ENCODE measurements at regions not wholly inside any gene's neighbourhood (a gene's known extent, or its start where the extent isn't known, plus 50 kb on each side); places are given as distances from the start of the nearest gene placed in this dataset.
"Not testable (repeated sequence)": the region's sequence is repeated elsewhere in the genome, so short reads cannot be mapped to it uniquely, and the experiment has no call there.

GRCh38 chrX:137234651-137235402 lies 201.0 kb upstream of the GPR101 start:
- no peak overlapping the region for H3K4me3 ChIP-seq (ENCODE audit: low read depth, low read length)
- DNase-seq (ENCODE audit: low read depth), result no peak

GRCh38 chrX:137233478-137233877 lies 199.7 kb upstream of the GPR101 start:
- H3K4me3 ChIP-seq (ENCODE audit: low read depth, low read length), result no peak overlapping the region
- DNase-seq (ENCODE audit: low read depth), result no peak

DNA sequence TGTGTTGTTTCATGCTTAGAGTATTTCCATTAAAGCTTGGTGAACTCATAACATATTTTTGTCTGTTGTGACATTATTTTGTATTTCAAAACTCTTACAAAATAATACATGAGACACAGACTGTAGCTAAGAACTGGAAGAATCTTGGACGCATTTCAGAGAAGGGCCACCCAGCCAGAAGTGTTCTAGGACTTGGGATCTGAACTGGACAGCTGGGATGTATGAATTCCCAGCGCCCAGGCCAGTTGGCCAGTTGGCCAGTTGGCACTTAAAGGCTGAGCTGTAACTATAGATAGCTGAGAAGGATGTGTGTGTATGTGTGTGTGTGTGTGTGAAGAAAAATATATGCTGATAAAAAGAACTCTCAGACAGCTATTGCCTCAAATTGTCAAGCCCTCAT lies 193.4 kb upstream of the GPR101 start:
- H3K4me3 ChIP-seq (ENCODE audit: low read depth, low read length), result no peak overlapping the region
- no peak for DNase-seq (ENCODE audit: low read depth)

GRCh38 chrX:137215467-137215866 lies 181.7 kb upstream of the GPR101 start:
- no peak for DNase-seq (ENCODE audit: low read depth)

DNA sequence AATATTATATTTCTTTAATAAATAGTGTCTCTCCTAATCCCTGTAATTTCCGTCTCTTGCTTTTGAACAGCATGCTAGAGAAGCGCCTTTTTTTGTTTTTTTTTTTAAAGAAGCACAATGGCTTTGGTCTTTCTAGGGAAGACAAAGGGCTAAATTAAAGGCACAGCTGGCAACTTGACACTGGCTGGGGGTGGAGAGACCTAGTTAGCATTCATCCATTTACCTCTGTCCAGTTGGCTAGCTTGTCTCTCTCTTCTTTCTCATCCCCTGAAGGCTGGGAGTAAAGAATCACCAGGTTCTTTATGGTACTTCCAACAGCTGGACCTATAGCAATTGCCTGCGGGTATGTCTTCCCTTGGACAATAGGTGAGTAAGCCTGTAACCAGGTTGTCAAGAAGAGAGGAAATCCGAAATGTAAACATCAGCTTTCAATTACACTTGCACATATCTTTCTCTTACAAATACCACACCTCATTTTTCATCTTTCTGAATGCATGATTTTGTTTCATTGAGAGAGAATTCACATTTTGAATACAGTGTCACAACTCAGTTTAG lies 178.4 kb upstream of the GPR101 start:
- no peak overlapping the region for H3K4me3 ChIP-seq (ENCODE audit: low read depth, low read length)
- DNase-seq (ENCODE audit: low read depth), result no peak

More at GRCh38 chrX:137215467-137215866, 181.7 kb upstream of the GPR101 start:
- H3K4me3 ChIP-seq (ENCODE audit: low read depth, low read length), result no peak overlapping the region

GRCh38 chrX:137198040-137198439 lies 164.2 kb upstream of the GPR101 start:
- no peak for DNase-seq (ENCODE audit: low read depth)
- no peak overlapping the region for H3K4me3 ChIP-seq (ENCODE audit: low read depth, low read length)

- no peak overlapping the region for H3K4me3 ChIP-seq (ENCODE audit: low read depth, low read length)
- DNase-seq (ENCODE audit: low read depth), result no peak
Measured at GRCh38 chrX:137195991-137196390, 162.2 kb upstream of the GPR101 start.

DNA sequence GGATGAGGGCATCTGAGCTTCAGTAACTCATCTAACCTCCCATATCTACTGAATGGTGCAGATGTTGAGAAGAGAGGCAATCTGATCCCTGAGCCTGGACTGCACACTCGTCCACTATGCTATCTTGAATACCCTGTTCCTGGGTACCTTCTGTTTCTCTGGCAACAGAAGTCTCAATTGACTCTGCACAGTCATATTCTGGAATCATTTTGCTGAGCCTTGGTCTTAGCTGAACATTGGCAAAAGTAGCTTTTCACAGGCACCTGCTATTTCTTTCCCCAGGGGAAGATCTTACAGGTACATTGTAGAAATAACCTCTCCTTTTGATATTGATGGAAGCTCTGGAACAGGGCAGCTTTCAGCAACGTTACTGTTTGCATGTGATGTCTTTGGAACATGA lies 161.5 kb upstream of the GPR101 start:
- no peak for DNase-seq (ENCODE audit: low read depth)
- H3K4me3 ChIP-seq (ENCODE audit: low read depth, low read length), result no peak overlapping the region

- DNase-seq (ENCODE audit: low read depth), result no peak
- H3K4me3 ChIP-seq (ENCODE audit: low read depth, low read length), result no peak overlapping the region
Measured at GRCh38 chrX:137194164-137194563, 160.4 kb upstream of the GPR101 start.

DNA sequence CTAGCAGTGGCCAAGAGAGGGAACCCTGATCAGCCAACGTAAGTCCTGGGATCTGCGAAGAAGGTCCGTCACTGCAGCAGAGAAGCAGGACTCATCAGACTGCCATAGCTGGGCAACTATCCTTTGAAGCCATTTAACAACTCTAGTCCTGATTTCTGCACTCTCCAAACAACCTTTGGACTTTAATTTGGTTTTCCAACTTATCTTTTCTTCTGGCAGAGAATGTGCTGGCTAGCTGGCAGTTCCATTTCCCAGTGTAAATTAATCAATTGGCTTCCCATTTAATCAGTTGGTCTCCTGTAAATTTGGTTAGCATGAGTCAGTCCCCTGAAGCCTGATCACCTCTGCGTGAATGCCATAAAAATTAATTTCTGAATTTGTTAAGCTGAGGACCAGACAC lies 153.7 kb upstream of the GPR101 start:
- no peak overlapping the region for H3K4me3 ChIP-seq (ENCODE audit: low read depth, low read length)
- DNase-seq (ENCODE audit: low read depth), result no peak

DNA sequence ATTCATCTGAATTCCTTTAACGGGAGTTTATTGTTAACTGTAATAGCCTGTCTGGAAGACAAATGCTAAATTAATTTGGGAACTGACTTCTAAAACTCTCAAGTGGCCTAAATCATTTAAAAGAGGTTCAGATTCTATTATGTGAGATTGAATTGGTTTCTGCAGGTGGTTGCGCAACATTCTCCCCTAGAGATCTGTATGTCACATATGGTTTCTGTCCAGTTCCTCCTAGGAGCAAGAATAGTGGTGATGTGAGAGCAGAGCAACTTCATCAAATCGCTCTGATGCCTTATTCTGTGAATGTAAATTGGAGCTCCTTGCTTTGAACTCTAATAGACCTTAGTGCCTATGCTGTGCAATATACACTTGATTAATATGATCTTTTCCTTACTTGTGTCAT lies 144.6 kb upstream of the GPR101 start:
- no peak overlapping the region for H3K4me3 ChIP-seq (ENCODE audit: low read depth, low read length)
- no peak for DNase-seq (ENCODE audit: low read depth)

DNA sequence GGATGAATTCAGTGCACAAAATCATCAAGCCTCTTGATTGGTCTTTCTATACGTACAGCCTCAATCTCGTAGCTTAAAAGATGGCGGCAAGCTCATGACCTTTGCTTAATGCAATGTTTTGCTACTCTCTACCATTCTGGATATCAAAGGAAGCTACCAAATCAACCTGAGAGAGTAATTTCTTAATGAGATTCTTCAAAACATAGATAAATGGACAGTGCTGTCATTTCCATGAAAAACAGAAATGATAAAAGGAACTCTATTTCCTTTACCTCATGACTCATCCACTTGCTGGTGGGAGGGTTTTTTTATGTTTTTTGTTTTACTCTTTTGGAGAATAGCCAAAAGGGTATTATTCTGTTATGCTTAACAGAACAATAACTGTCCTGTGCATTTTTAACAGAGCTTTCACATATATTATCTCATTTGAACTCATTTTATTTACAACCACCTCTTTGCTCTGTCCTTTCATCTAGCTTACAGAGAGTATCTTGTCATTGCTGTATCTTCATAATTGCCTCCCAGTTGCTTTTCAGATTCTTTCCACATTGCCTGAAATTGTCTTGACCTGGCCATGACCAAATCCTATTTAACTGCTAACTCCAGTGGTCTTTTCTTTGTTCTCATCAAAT lies 138.6 kb upstream of the GPR101 start:
- DNase-seq (ENCODE audit: low read depth), result no peak
- no peak overlapping the region for H3K4me3 ChIP-seq (ENCODE audit: low read depth, low read length)

DNA sequence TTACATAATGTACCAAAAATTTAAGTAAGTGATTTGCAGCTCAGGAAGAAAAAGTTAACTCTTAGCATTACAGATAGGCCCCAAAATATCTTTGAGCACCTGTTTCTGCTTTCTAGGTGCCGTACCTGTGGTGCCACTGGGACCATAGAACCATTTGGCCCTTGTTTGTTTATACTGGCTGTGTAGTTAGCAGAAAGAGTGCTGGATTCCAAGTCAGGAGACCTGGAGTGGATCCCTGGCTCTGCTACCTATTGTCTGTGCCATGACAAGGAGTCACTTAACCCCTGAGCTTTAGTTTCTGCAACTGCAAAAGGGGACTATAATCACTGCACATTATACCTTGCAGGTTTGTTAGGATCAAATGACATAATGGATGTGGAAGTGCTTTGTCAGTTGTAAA lies 137.8 kb upstream of the GPR101 start:
- no peak for DNase-seq (ENCODE audit: low read depth)
- H3K4me3 ChIP-seq (ENCODE audit: low read depth, low read length), result no peak overlapping the region

DNA sequence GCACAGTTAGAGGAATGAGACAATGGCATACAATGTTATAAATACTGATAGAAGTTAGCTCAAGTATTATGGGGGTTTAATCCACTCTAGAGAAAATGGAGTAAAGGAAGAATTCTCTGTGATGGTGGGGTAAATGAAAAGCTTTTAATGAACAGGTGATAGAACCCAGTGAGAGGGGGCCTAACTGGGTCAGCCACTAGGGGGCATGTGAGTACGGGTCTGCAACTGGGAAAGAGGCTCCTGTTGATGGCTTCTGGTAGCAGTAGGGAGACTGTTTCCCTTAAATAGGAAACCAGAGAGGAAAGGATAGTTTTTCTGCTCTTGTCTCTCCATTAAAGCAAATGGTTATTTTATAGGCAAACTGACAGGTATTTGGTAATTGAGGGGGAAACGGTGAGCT lies 132.8 kb upstream of the GPR101 start:
- H3K4me3 ChIP-seq (ENCODE audit: low read depth, low read length), result no peak overlapping the region

DNA sequence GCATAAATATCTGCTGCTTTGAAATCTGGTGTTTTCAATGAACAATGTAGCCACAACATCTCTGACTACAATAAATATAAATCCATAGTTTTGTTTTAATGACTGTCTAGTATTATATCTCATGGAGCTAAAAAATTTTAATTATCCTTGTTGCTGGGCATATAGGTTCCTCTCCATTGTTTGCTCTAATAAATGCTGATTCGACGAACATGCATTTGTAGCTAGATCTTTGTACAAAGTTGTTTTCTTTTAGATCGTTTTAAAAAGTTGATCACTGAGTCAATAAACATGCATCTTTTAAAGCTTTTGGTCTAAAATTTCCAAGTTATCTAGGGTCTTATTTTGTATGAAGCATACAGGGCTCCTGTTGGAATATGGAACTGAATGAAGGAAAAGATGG lies 130.5 kb upstream of the GPR101 start:
- no peak overlapping the region for H3K4me3 ChIP-seq (ENCODE audit: low read depth, low read length)
- DNase-seq (ENCODE audit: low read depth), result no peak

More for the DNA sequence above, 132.8 kb upstream of the GPR101 start:
- no peak for DNase-seq (ENCODE audit: low read depth)

DNA sequence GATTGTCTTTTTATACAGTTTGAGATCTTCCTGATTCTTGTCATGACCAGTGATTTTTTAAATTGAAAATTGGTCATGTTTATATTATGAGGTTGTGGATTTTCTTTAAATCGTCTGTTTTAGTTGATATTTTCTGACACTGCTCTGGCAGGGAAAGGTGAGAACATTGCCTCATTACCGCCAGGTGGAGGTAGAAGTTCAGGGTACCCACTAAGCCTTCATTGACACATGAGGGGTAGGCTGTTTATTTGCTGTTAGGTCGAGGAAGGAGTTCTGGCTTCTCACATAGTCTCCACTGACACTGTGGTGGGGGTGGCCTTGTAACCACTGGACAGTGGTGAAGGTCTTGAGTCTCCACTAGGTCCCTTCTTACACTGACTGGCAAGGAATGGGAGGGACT lies 117.6 kb upstream of the GPR101 start:
- H3K4me3 ChIP-seq (ENCODE audit: low read depth, low read length), result no peak overlapping the region
- no peak for DNase-seq (ENCODE audit: low read depth)

GRCh38 chrX:137143864-137144263 lies 110.1 kb upstream of the GPR101 start:
- no peak for DNase-seq (ENCODE audit: low read depth)
- no peak overlapping the region for H3K4me3 ChIP-seq (ENCODE audit: low read depth, low read length)

- H3K4me3 ChIP-seq (ENCODE audit: low read depth, low read length); DNase-seq (ENCODE audit: low read depth): not testable (repeated sequence)
Measured at GRCh38 chrX:137122651-137123050, 88.9 kb upstream of the GPR101 start.

- DNase-seq (ENCODE audit: low read depth), result no peak
- H3K4me3 ChIP-seq (ENCODE audit: low read depth, low read length), result no peak overlapping the region
Measured at GRCh38 chrX:137119049-137119448, 85.3 kb upstream of the GPR101 start.

- DNase-seq (ENCODE audit: low read depth), result no peak
- H3K4me3 ChIP-seq (ENCODE audit: low read depth, low read length), result no peak overlapping the region
Measured at GRCh38 chrX:137118536-137118935, 84.7 kb upstream of the GPR101 start.

- no peak overlapping the region for H3K4me3 ChIP-seq (ENCODE audit: low read depth, low read length)
- DNase-seq (ENCODE audit: low read depth), result no peak
Measured at GRCh38 chrX:137118136-137118535, 84.3 kb upstream of the GPR101 start.

All from skeletal muscle cell (primary cell).